ENCODE measurements at regions not wholly inside any gene's neighbourhood (a gene's known extent, or its start where the extent isn't known, plus 50 kb on each side); places are given as distances from the start of the nearest gene placed in this dataset.

GRCh38 chr4:167475951-167476350 is 241.7 kb upstream of the SPOCK3 start:
- DNase-seq, result no peak

GRCh38 chr4:167492007-167492406 is 257.7 kb upstream of the SPOCK3 start:
- no peak for DNase-seq

- no peak for DNase-seq
Observed at GRCh38 chr4:167509551-167509950, 275.3 kb upstream of the SPOCK3 start.

GRCh38 chr4:167524091-167524490 is 289.8 kb upstream of the SPOCK3 start:
- DNase-seq, result no peak

GRCh38 chr4:167537761-167538160 is 303.5 kb upstream of the SPOCK3 start:
- no peak for DNase-seq

- no peak for DNase-seq
Observed at GRCh38 chr4:167541286-167541685, 307.0 kb upstream of the SPOCK3 start.

GRCh38 chr4:167544391-167544790 is 310.1 kb upstream of the SPOCK3 start:
- DNase-seq, result no peak

- no peak for DNase-seq
Observed at GRCh38 chr4:167550021-167550420, 315.7 kb upstream of the SPOCK3 start.

GRCh38 chr4:167555338-167556022 is 321.2 kb upstream of the SPOCK3 start:
- DNase-seq, result no peak

- no peak for DNase-seq
Observed at GRCh38 chr4:167578906-167579305, 344.6 kb upstream of the SPOCK3 start.

GRCh38 chr4:167581449-167581965 is 347.2 kb upstream of the SPOCK3 start:
- DNase-seq, result no peak

- no peak for DNase-seq
Observed at GRCh38 chr4:167587361-167587760, 353.1 kb upstream of the SPOCK3 start.

- DNase-seq, result no peak
Observed at GRCh38 chr4:167595898-167596297, 361.6 kb upstream of the SPOCK3 start.

- DNase-seq, result no peak
Observed at GRCh38 chr4:167602157-167602556, 367.9 kb upstream of the SPOCK3 start.

- no peak for DNase-seq
Observed at GRCh38 chr4:167606551-167606950, 372.3 kb upstream of the SPOCK3 start.

- DNase-seq, result no peak
Observed at GRCh38 chr4:167613381-167613780, 379.1 kb upstream of the SPOCK3 start.

GRCh38 chr4:167614866-167615265 is 380.6 kb upstream of the SPOCK3 start:
- no peak for DNase-seq

- DNase-seq, result no peak
Observed at GRCh38 chr4:167616476-167616875, 382.2 kb upstream of the SPOCK3 start.

- DNase-seq, result peak; percentile 15 to 31
Observed at GRCh38 chr4:167622481-167623240, 388.4 kb upstream of the SPOCK3 start.

- DNase-seq, result no peak
Observed at GRCh38 chr4:167623241-167623572, 388.9 kb upstream of the SPOCK3 start.

- DNase-seq, result no peak
Observed at GRCh38 chr4:167629272-167629671, 395.0 kb upstream of the SPOCK3 start.

GRCh38 chr4:167642250-167642649 is 408.0 kb upstream of the SPOCK3 start:
- no peak for DNase-seq

- DNase-seq, result no peak
Observed at GRCh38 chr4:167645358-167645757, 411.1 kb upstream of the SPOCK3 start.

Data from right lung (tissue), 2 donors.